Activated gamma-delta T cell treated with Interleukin-2 at 50 U/mL for 16 hours (primary cell): ENCODE measurements at regions not wholly inside any gene's neighbourhood (a gene's known extent, or its start where the extent isn't known, plus 50 kb on each side); places are given as distances from the start of the nearest gene placed in this dataset.

Experiments
- DNase-seq: peaks from one replicate; pipeline ENCODE4 v3.0.0-alpha.2; 2020

- DNase-seq, result no peak
Observed at GRCh38 chr11:62026739-62027370, 59.4 kb upstream of the FTH1 start.

GRCh38 chr11:62025487-62026105 is 58.2 kb upstream of the FTH1 start:
- peak; percentile 61 for DNase-seq

- DNase-seq, result no peak
Observed at GRCh38 chr11:62024936-62025486, 57.6 kb upstream of the FTH1 start.

DNA sequence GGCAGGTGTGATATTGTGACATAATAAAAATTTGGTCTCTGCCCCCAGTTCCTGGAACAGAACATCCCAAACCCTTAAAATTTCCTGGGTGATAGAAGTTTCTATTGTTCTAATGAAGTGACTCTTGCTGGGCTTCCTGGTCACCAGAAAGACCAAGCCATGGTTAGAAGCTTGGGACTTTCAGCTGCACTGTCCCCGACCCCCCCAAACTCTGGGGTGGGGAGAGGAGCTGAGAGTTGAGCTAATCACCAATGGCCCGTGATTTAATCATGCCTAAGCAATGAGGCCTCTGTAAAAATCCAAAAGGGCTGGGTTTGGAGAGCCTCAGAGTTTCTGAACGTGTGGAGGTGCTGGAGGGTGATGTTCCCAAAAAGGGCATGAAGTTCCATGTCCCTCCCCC is 54.8 kb upstream of the FTH1 start:
- no peak for DNase-seq

DNA sequence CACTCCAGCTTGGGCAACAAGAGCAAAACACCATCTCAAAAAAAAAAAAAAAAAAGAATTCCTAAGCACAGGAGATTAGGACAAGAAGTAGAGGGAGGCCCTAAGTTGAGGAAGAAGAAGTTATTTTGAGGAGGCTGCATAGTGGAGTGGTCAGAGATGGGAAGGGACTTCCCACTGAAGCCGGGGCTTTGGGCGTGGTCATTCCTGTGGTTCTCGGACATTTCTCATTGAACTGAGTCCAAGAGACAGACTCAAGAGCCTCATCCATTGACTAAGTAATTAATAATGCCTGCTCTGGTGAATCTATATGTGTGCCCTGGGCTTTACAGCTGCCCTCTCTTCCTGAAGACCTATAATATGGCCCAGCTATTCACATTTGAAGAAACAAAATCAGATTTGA is 53.2 kb upstream of the FTH1 start:
- DNase-seq, result no peak

DNA sequence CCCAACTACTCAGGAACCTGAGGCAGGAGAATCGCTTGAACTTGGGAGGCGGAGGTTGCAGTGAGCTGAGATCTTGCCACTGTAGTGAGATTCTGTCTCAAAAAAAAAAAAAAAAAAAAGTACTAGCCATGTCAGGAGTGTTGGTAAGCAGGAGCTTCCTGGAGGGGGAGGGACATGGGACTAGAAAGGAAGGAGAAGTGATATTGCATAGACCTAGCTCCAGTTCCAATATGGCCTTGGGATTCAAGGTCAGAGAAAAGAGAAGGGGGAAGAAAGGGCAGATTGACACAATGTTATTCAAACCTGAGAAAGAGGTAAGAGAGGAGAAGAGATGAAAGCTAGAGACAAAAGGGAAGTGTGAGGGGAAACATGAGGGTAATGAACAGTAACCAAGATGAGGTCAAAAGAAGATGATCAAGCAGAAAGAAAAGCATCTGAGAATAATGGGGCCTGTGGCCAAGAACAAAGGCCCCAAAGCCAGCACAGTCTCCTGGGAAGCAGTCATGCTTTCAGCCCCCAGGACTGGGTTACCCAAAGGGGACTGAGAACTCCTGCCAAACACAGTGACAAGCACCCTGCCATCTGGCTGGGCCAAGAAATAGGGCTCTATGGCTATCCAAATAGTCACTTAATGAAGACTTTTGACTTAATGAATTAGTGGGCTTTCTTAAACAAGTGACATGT is 51.7 kb upstream of the FTH1 start:
- no peak for DNase-seq

DNA sequence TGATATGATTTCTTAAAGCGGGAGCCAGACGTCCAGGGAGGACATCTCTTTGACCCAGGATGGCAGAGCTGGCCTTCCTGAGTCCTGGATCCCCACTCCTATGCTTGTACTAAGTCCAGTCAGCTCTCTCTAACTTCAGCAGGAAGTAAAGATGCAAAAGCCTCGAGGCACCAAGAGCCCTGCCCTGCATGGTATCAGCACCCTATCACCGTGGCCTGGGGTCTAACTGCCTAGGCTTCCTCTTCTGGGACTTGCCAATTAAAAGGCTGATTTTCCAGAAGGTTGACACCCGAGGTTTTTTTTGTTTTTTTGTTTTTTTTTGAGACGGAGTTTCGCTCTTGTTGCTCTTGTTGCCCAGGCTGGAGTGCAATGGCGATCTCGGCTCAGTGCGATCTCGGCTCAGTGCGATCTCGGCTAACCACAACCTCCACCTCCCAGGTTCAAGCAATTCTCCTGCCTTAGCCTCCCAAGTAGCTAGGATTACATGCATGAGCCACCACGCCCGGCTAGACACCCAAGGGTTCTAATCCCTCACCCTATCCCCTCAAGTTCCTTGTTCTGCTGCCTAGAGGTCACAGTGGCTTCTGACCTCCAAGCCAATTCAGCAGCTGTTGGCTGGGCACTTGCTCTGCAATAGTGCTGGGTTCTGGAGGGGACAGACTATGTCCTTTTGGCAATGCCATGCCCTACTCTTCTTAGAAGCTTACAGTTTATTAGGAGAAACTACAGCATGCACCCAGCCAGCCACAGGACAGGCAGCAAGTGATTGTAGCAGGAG is 50.6 kb upstream of the FTH1 start:
- DNase-seq, result no peak
